ENCODE measurements at regions not wholly inside any gene's neighbourhood (a gene's known extent, or its start where the extent isn't known, plus 50 kb on each side); places are given as distances from the start of the nearest gene placed in this dataset.
A peak's percentile ranks its signal among the peaks of the same experiment; 100 is the strongest.

DNA sequence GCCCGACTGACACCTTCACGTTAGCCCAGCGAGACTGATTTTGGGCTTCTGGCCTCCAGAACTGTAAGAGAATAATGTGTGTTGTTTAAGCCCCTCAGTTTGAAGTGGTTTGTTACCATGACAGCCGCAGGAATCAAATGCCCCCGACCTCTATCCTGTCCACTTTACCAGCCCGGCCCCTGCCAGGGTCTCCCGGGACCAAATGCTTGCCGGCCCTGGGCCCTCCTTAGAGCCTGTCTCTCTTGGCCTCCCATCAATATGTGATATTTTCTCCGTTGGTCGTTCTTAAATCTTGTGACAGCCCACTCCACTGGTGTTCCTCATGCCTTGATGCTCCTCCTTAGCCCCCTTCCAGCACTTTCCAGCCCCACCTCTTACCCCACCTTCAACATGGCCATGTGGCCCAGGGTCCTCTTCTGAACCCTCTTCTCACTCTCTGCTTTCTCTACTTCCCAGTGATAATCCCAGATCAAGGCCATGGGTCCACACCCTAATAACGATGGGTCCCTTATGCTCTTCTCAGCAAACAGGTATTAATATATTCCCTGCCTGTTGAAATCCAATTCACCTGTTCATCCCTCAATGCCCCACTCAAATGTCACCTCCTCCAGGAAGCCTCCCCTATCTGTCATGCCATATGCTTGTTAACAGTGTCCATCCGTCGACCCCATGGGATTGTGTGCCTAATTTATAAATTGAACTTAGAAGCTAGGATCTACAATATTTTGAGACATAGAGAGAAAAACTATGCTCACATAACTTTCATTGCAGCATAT lies 192.8 kb downstream of the ZFP36L2 start:
- 87 to 95% methylated on average over 6 to 13 of the region's 13 CpGs for WGBS, 2 donors (ENCODE audit: low coverage in 1 of 2)
- Histone ChIP-seq H3K9me3 (no peaks in the 10 kb centered on the region), H3K4me1 (peaks cover 7 to 26% (median 22%) of the 10 kb centered on the region in 4 donors), H3K27me3 (no peaks in the 10 kb centered on the region), H3K36me3 (no peaks in the 10 kb centered on the region), H3K27ac (peak overlapping the region; percentile 81 to 89 (median 85)), H3K4me3 (no peak overlapping the region)
- in situ Hi-C loops (cut with MboI; ENCODE audit: low pct_ligation_motif_present in 1 of 4, low pct_unique_long_range_greater_than_20kb in 1 of 4, low sequenced_read_pairs in 3 of 4) (no loop called here), intact Hi-C loops (cut with DNase I; ENCODE audit: low total_unique reads) (no loop called here)
- TF ChIP-seq POLR2AphosphoS5 (IDR thresholded peaks at IDR 0.05) (no peak), POLR2A (IDR thresholded peaks at IDR 0.05) (no peak), EP300 (IDR thresholded peaks at IDR 0.05; ENCODE audit: low read depth) (no peak)
- TF ChIP-seq, protein P1, sequence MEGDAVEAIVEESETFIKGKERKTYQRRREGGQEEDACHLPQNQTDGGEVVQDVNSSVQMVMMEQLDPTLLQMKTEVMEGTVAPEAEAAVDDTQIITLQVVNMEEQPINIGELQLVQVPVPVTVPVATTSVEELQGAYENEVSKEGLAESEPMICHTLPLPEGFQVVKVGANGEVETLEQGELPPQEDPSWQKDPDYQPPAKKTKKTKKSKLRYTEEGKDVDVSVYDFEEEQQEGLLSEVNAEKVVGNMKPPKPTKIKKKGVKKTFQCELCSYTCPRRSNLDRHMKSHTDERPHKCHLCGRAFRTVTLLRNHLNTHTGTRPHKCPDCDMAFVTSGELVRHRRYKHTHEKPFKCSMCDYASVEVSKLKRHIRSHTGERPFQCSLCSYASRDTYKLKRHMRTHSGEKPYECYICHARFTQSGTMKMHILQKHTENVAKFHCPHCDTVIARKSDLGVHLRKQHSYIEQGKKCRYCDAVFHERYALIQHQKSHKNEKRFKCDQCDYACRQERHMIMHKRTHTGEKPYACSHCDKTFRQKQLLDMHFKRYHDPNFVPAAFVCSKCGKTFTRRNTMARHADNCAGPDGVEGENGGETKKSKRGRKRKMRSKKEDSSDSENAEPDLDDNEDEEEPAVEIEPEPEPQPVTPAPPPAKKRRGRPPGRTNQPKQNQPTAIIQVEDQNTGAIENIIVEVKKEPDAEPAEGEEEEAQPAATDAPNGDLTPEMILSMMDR (IDR thresholded peaks at IDR 0.05), result no peak
- DNase-seq, result no peak

DNA sequence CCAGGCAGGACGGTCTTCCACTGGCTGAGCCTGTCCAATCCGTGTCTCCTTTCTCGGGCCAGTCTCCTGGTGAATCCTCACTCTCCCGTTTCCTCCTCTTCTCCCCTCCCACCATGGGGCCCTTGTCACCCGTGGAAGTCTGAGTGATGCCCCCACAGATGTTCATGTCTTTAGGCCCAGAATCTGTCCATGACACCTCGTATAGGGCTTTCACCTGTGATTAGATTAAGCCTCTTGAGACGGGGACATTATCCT lies 193.5 kb downstream of the ZFP36L2 start:
- H3K9me3 ChIP-seq, result no peaks in the 10 kb centered on the region
- H3K4me1 ChIP-seq, result peaks cover 7 to 28% (median 22%) of the 10 kb centered on the region in 4 donors
- in situ Hi-C loops (cut with MboI; ENCODE audit: low pct_ligation_motif_present in 1 of 4, low pct_unique_long_range_greater_than_20kb in 1 of 4, low sequenced_read_pairs in 3 of 4), result no loop called here
- no peak for DNase-seq
- TF ChIP-seq POLR2A (IDR thresholded peaks at IDR 0.05) (no peak), POLR2AphosphoS5 (IDR thresholded peaks at IDR 0.05) (no peak), EP300 (IDR thresholded peaks at IDR 0.05; ENCODE audit: low read depth) (no peak)
- peak overlapping the region; percentile 81 to 89 (median 85) for H3K27ac ChIP-seq
- intact Hi-C loops (cut with DNase I; ENCODE audit: low total_unique reads), result no loop called here
- no peaks in the 10 kb centered on the region for H3K27me3 ChIP-seq
- WGBS, 2 donors (ENCODE audit: low coverage in 1 of 2), result 45 to 50% methylated on average over 3 to 7 of the region's 7 CpGs
- no peaks in the 10 kb centered on the region for H3K36me3 ChIP-seq
- no peak overlapping the region for H3K4me3 ChIP-seq

DNA sequence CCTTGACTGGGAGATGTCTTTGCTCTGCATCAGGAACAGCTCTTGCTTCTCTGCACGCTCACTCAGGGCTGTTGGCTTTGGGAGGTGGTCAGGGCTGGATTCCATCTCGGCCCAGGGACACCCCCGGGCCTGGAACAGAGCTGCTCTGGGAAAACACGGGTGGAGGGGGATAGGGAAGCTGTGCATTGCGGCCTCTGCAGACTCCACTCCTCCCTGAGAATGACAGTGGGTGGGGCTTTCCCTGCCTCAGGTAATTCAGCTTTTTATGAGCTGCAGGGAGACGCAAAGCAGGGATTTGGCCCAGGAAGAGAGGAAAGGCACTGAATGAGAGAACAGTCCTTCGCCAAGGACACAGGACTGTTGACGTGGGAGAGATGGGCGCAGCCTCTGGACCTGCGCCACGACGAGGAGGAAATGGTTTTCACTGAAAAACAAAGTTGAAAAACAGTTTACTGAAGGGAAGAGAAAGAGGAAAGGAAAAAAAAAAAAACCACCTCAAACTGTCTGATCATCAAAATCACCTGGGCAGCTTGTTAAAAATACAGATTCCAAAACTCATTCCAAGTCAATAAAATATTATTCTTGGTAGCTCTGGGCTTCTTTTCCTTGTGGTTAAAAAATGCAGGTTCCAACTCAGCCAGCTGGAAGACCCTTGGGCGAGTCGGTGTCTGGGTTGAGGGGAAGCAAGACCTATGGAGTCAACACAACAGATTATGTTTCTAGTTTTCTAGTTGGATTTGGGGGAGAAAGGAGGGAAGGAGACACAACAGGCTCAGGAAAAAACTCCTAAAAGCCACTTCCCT lies 194.0 kb downstream of the ZFP36L2 start:
- intact Hi-C loops (cut with DNase I; ENCODE audit: low total_unique reads), result no loop called here
- Histone ChIP-seq H3K4me3 (no peak overlapping the region), H3K36me3 (no peaks in the 10 kb centered on the region), H3K4me1 (peaks cover 7 to 31% (median 25%) of the 10 kb centered on the region in 4 donors), H3K9me3 (no peaks in the 10 kb centered on the region), H3K27me3 (no peaks in the 10 kb centered on the region), H3K27ac (peak overlapping the region; percentile 81 to 89 (median 85))
- TF ChIP-seq POLR2A (IDR thresholded peaks at IDR 0.05), result peak; percentile 59
- TF ChIP-seq, protein P1 (IDR thresholded peaks at IDR 0.05), result peak in 1 of 5 experiments; percentile 17
- peak; percentile 28 to 83 (median 53) for TF ChIP-seq POLR2AphosphoS5 (IDR thresholded peaks at IDR 0.05)
- TF ChIP-seq EP300 (IDR thresholded peaks at IDR 0.05; ENCODE audit: low read depth), result no peak
- WGBS, 2 donors (ENCODE audit: low coverage in 1 of 2), result 16 to 34% methylated on average over 9 to 14 of the region's 14 CpGs
- peak; percentile 87 for DNase-seq
- in situ Hi-C loops (cut with MboI; ENCODE audit: low pct_ligation_motif_present in 1 of 4, low pct_unique_long_range_greater_than_20kb in 1 of 4, low sequenced_read_pairs in 3 of 4), result no loop called here

DNA sequence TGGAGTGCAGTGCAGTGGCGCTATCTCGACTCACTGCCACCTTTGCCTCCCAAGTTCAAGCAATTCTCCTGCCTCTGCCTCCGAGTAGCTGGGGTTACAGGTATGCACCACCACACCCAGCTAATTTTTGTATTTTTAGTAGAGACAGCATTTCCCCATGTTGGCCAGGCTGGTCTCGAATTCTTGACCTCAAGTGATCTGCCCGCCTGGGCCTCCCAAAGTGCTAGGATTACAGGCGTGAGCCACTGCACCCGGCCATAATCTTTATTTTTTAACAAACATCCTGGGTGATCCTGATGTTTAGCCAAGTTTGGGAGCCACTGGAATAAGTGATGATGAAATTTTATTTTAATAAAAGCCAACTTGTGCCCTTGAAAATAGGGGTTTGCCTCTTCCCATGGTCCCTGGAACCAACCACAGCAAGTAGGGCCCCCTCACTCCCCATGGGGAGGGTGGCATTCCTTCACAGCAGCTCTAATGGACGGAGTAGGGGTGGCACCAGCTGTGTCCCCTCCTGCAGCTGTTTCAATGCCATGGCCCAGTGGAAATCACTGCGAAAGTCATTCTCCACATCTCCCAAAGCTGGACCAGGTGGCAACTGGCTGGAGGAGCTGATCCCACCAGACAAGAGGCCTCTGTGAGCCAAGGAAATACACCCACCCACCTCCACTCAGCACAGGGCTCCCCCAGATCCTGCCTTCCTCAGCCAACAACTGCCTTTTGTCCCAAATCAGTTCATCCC lies 194.8 kb downstream of the ZFP36L2 start:
- H3K27me3 ChIP-seq, result no peaks in the 10 kb centered on the region
- 62 to 80% methylated on average over 1 to 9 of the region's 9 CpGs for WGBS, 2 donors (ENCODE audit: low coverage in 1 of 2)
- no peak for DNase-seq
- no peaks in the 10 kb centered on the region for H3K9me3 ChIP-seq
- H3K4me3 ChIP-seq, result no peak overlapping the region
- in situ Hi-C loops (cut with MboI; ENCODE audit: low pct_ligation_motif_present in 1 of 4, low pct_unique_long_range_greater_than_20kb in 1 of 4, low sequenced_read_pairs in 3 of 4), result no loop called here
- peaks cover 10 to 39% (median 30%) of the 10 kb centered on the region in 4 donors for H3K4me1 ChIP-seq
- H3K27ac ChIP-seq, result peak overlapping the region; percentile 81 to 89 (median 85)
- H3K36me3 ChIP-seq, result no peaks in the 10 kb centered on the region
- TF ChIP-seq EP300 (IDR thresholded peaks at IDR 0.05; ENCODE audit: low read depth), result no peak
- TF ChIP-seq, protein P1 (IDR thresholded peaks at IDR 0.05), result no peak
- TF ChIP-seq POLR2A (IDR thresholded peaks at IDR 0.05), result no peak
- TF ChIP-seq POLR2AphosphoS5 (IDR thresholded peaks at IDR 0.05), result no peak
- intact Hi-C loops (cut with DNase I; ENCODE audit: low total_unique reads), result no loop called here

All from transverse colon (tissue), 4 donors.